CD14-positive monocyte (primary cell): ENCODE measurements at regions not wholly inside any gene's neighbourhood (a gene's known extent, or its start where the extent isn't known, plus 50 kb on each side); places are given as distances from the start of the nearest gene placed in this dataset.

ENCODE experiments used
- DNase-seq, 3 donors: peaks; one replicate each; pipeline ENCODE4 v3.0.0-alpha.2; 2011 to 2022
- H2AFZ ChIP-seq: 2 replicates; pipeline ENCODE4 v1.6.0; 2012; ENCODE audit warnings: mild to moderate bottlenecking, low read depth, low read length, inconsistent platforms; ENCODE audit not compliant: insufficient read depth, poor library complexity, severe bottlenecking
- H3K27ac ChIP-seq, 2 donors: 1 replicate in 1 of 2; 2 replicates in 1 of 2; pipeline ENCODE4 v1.5.1; 2012 to 2013; ENCODE audit warnings: low read length in 2 of 2, control low read depth in 1 of 2, inconsistent platforms in 1 of 2, low read depth in 1 of 2, mild to moderate bottlenecking in 1 of 2
- H3K27me3 ChIP-seq, 2 donors: one replicate each; pipeline versions ENCODE4 v1.6.0 to v1.6.1; 2011 to 2013; ENCODE audit warnings: low read length in 2 of 2; ENCODE audit not compliant: control insufficient read depth in 2 of 2, insufficient read depth in 2 of 2
- H3K36me3 ChIP-seq, 2 donors: replicated peaks in 1 of 2; 1 replicate in 1 of 2; 2 replicates in 1 of 2; pipeline versions ENCODE4 v1.5.1 to v1.6.1; 2012 to 2013; ENCODE audit warnings: low read length in 2 of 2, control low read depth in 1 of 2, inconsistent platforms in 1 of 2, mild to moderate bottlenecking in 1 of 2; ENCODE audit not compliant: insufficient read depth in 2 of 2, control insufficient read depth in 1 of 2
- H3K4me1 ChIP-seq, 2 donors: 1 replicate in 1 of 2; 2 replicates in 1 of 2; pipeline versions ENCODE4 v1.5.1 to v1.6.1; 2012 to 2013; ENCODE audit warnings: low read length in 2 of 2, control low read depth in 1 of 2, inconsistent platforms in 1 of 2, mild to moderate bottlenecking in 1 of 2, moderate library complexity in 1 of 2; ENCODE audit not compliant: insufficient read depth in 2 of 2, control insufficient read depth in 1 of 2
- H3K4me2 ChIP-seq: replicated peaks from 2 replicates; pipeline ENCODE3; 2012; ENCODE audit warnings: low read length, moderate library complexity, mild to moderate bottlenecking; ENCODE audit not compliant: poor library complexity, severe bottlenecking; ENCODE audit errors: extremely low read depth
- H3K4me3 ChIP-seq, 3 experiments: fragments of 200-600 bp in 1 of 3; sonication (generic) in 1 of 3; replicated peaks in 1 of 3; 1 replicate in 2 of 3; 2 replicates in 1 of 3; pipeline ENCODE4 v1.5.1; 2011 to 2013; ENCODE audit warnings: low read length in 3 of 3, mild to moderate bottlenecking in 3 of 3, control low read depth in 2 of 3, low read depth in 2 of 3, inconsistent platforms in 1 of 3, moderate library complexity in 1 of 3
- H3K79me2 ChIP-seq: 2 replicates; pipeline ENCODE4 v1.6.0; 2012; ENCODE audit warnings: mild to moderate bottlenecking, control low read depth, inconsistent platforms, low read length, moderate library complexity; ENCODE audit not compliant: insufficient read depth
- H3K9ac ChIP-seq: 2 replicates; pipeline ENCODE4 v1.6.0; 2017; ENCODE audit warnings: low read length, mild to moderate bottlenecking; ENCODE audit not compliant: insufficient read depth, poor library complexity, severe bottlenecking
- H3K9me3 ChIP-seq, 2 donors: replicated peaks in 1 of 2; 1 replicate in 1 of 2; 2 replicates in 1 of 2; pipeline versions ENCODE4 v1.5.1 to v1.6.1; 2012 to 2013; ENCODE audit warnings: low read length in 2 of 2, control low read depth in 1 of 2; ENCODE audit not compliant: control insufficient read depth in 1 of 2, insufficient read depth in 1 of 2
- H4K20me1 ChIP-seq: 2 replicates; pipeline ENCODE4 v1.6.0; 2012; ENCODE audit warnings: mild to moderate bottlenecking, low read length, control low read depth, moderate library complexity; ENCODE audit not compliant: insufficient read depth
- H3K27ac Mint-ChIP-seq, 7 donors: one replicate each; pipeline ENCODE4 v1.8.0; 2020; ENCODE audit warnings: mild to moderate bottlenecking in 7 of 7, mixed read lengths in 7 of 7, moderate library complexity in 6 of 7, inconsistent platforms in 2 of 7
- H3K27me3 Mint-ChIP-seq, 3 donors: one replicate each; pipeline ENCODE4 v1.8.0; 2021 to 2022; ENCODE audit warnings: low read depth in 3 of 3, mild to moderate bottlenecking in 3 of 3, mixed read lengths in 3 of 3, moderate library complexity in 3 of 3, inconsistent platforms in 1 of 3
- H3K36me3 Mint-ChIP-seq, 2 donors: one replicate each; pipeline ENCODE4 v1.8.0; 2020; ENCODE audit warnings: mixed read lengths in 2 of 2, inconsistent platforms in 1 of 2, mild to moderate bottlenecking in 1 of 2
- H3K4me1 Mint-ChIP-seq: one replicate; pipeline ENCODE4 v1.8.0; 2020; ENCODE audit warnings: mild to moderate bottlenecking, mixed read lengths
- H3K4me3 Mint-ChIP-seq, 2 donors: one replicate each; pipeline ENCODE4 v1.8.0; 2020; ENCODE audit warnings: mild to moderate bottlenecking in 2 of 2, mixed read lengths in 2 of 2, moderate library complexity in 1 of 2
- H3K9me3 Mint-ChIP-seq, 7 donors: one replicate each; pipeline ENCODE4 v1.8.0; 2020 to 2022; ENCODE audit warnings: mixed read lengths in 7 of 7, mild to moderate bottlenecking in 6 of 7, moderate library complexity in 6 of 7, inconsistent platforms in 2 of 7
- CTCF ChIP-seq: fragments of 200-600 bp; IDR thresholded peaks from one replicate; pipeline ENCODE4 v1.8.0; 2022; ENCODE audit warnings: antibody characterized with exemption, mild to moderate bottlenecking
- WGBS: methylation state at CpG from one replicate; pipeline ENCODE4 v1.1.5; 2013; ENCODE audit warnings: missing lambda C conversion rate; ENCODE audit not compliant: insufficient coverage; 5-methylcytosine and 5-hydroxymethylcytosine counted together
- intact Hi-C, 2 donors: fragments of 100-400 bp; cut with micrococcal nuclease; formaldehyde crosslinking; loops; one replicate each; pipeline versions ENCODE4 v1.15.0 to v1.15.1; 2023

GRCh38 chr16:76899767-76900166 lies 291.2 kb upstream of the MON1B start:
- H3K36me3 Mint-ChIP-seq, result no peaks in the 10 kb centered on the region
- no peak overlapping the region for H3K4me3 Mint-ChIP-seq
- no peak for TF ChIP-seq CTCF
- H3K4me1 Mint-ChIP-seq, result no peaks in the 10 kb centered on the region
- Histone ChIP-seq H3K9ac (no peak overlapping the region), H3K27me3 (no peaks in the 10 kb centered on the region), H3K9me3 (no peaks in the 10 kb centered on the region), H4K20me1 (no peaks in the 10 kb centered on the region), H3K4me3 (no peak overlapping the region), H3K36me3 (no peaks in the 10 kb centered on the region), H3K79me2 (no peaks in the 10 kb centered on the region), H2AFZ (no peak overlapping the region), H3K27ac (no peak overlapping the region), H3K4me2 (no peak overlapping the region), H3K4me1 (no peaks in the 10 kb centered on the region)
- peaks cover 0 to 3% (median 0%) of the 10 kb centered on the region in 7 donors for H3K9me3 Mint-ChIP-seq
- intact Hi-C loops, result no loop called here
- no peak for DNase-seq
- H3K27me3 Mint-ChIP-seq, result peaks cover 0 to 1% (median 0%) of the 10 kb centered on the region in 3 donors
- H3K27ac Mint-ChIP-seq, result no peak overlapping the region

GRCh38 chr16:76900285-76901263 lies 290.4 kb upstream of the MON1B start:
- no CpG with 5 or more reads among the region's 6 CpGs for WGBS
- no peaks in the 10 kb centered on the region for H3K4me1 Mint-ChIP-seq
- no peak for DNase-seq
- H3K9ac ChIP-seq, result no peak overlapping the region
- H3K36me3 Mint-ChIP-seq, result no peaks in the 10 kb centered on the region
- H3K27ac ChIP-seq, result no peak overlapping the region
- intact Hi-C loops, result no loop called here
- H3K4me3 Mint-ChIP-seq, result no peak overlapping the region
- H3K27me3 Mint-ChIP-seq, result peaks cover 0 to 1% (median 0%) of the 10 kb centered on the region in 3 donors
- no peaks in the 10 kb centered on the region for H3K36me3 ChIP-seq
- H3K4me1 ChIP-seq, result no peaks in the 10 kb centered on the region
- no peak overlapping the region for H3K4me3 ChIP-seq
- no peaks in the 10 kb centered on the region for H4K20me1 ChIP-seq
- TF ChIP-seq CTCF, result no peak
- H3K79me2 ChIP-seq, result no peaks in the 10 kb centered on the region
- no peak overlapping the region for H3K4me2 ChIP-seq
- H3K27me3 ChIP-seq, result no peaks in the 10 kb centered on the region
- H2AFZ ChIP-seq, result no peak overlapping the region
- H3K9me3 Mint-ChIP-seq, result peaks cover 0 to 3% (median 0%) of the 10 kb centered on the region in 7 donors
- H3K9me3 ChIP-seq, result no peaks in the 10 kb centered on the region
- H3K27ac Mint-ChIP-seq, result no peak overlapping the region
